ENCODE measurements at regions not wholly inside any gene's neighbourhood (a gene's known extent, or its start where the extent isn't known, plus 50 kb on each side); places are given as distances from the start of the nearest gene placed in this dataset.

GRCh38 chr14:58912799-58913432 lies 275.2 kb downstream of the DACT1 start:
- Histone ChIP-seq H3T11ph (ENCODE audit: low read length) (no peak overlapping the region), H4K91ac (ENCODE audit: insufficient read length, low read depth, low read length) (no peak overlapping the region), H3K27me3 (ENCODE audit: insufficient read depth, low read length) (no peaks in the 10 kb centered on the region), H2AK5ac (ENCODE audit: insufficient read length, low read length) (no peak overlapping the region), H3K4ac (ENCODE audit: low read depth, low read length) (no peak overlapping the region), H3K18ac (ENCODE audit: insufficient read length, low read depth, low read length) (no peak overlapping the region), H3K27ac (ENCODE audit: insufficient read length, low read depth, low read length) (no peak overlapping the region), H3K14ac (ENCODE audit: insufficient read depth, low read length) (no peak overlapping the region), H3K4me1 (ENCODE audit: insufficient read depth, low read length) (no peaks in the 10 kb centered on the region), H3K79me1 (ENCODE audit: insufficient read depth, low read depth, low read length, poor library complexity, severe bottlenecking) (no peaks in the 10 kb centered on the region), H2BK12ac (ENCODE audit: insufficient read length, low read depth, low read length) (no peak overlapping the region), H3K56ac (ENCODE audit: insufficient read length, low read depth, low read length) (no peak overlapping the region), H2AFZ (ENCODE audit: low read length) (no peak overlapping the region), H3K23ac (ENCODE audit: insufficient read length, low read depth, low read length) (no peak overlapping the region), H2BK120ac (ENCODE audit: low read depth, low read length, poor library complexity, severe bottlenecking) (no peak overlapping the region), H2BK15ac (ENCODE audit: low read depth, low read length) (no peak overlapping the region), H3K9ac (ENCODE audit: extremely low read depth, insufficient read length, low read length) (no peak overlapping the region), H3K23me2 (ENCODE audit: insufficient read length, low read depth, low read length, poor library complexity, severe bottlenecking) (no peaks in the 10 kb centered on the region), H3K9me3 (ENCODE audit: control insufficient read depth, low read depth, low read length) (no peaks in the 10 kb centered on the region), H4K5ac (ENCODE audit: insufficient read length, low read depth, low read length) (no peak overlapping the region), H4K8ac (replicated peaks; ENCODE audit: insufficient read length, low read depth, low read length) (no peak overlapping the region), H4K20me1 (ENCODE audit: control insufficient read depth, insufficient read depth, insufficient read length) (no peaks in the 10 kb centered on the region), H2BK5ac (ENCODE audit: insufficient read length, low read length) (no peak overlapping the region), H2BK20ac (ENCODE audit: low read depth, low read length, poor library complexity, severe bottlenecking) (no peak overlapping the region), H3K4me2 (ENCODE audit: insufficient read depth, insufficient read length, low read length) (no peak overlapping the region), H3K79me2 (ENCODE audit: insufficient read depth, low read length) (no peaks in the 10 kb centered on the region)
- no peaks in the 10 kb centered on the region for H3K27me3 Mint-ChIP-seq (ENCODE audit: low read depth)
- no peak overlapping the region for H3K4me3 Mint-ChIP-seq
- no CpG with 5 or more reads among the region's 3 CpGs for WGBS (ENCODE audit: extremely low coverage, insufficient read length, low lambda C conversion rate)
- DNase-seq = no peak
- H3K36me3 Mint-ChIP-seq (ENCODE audit: insufficient read depth in 1 of 3, low read depth in 3 of 3) = no peaks in the 10 kb centered on the region; a peak in 1 of 7 replicates
- H3K27ac Mint-ChIP-seq = no peak overlapping the region
- H3K9me3 Mint-ChIP-seq = no peaks in the 10 kb centered on the region; a peak in 1 of 5 replicates
- H3K4me1 Mint-ChIP-seq = peaks cover 0 to 2% of the 10 kb centered on the region in 2 experiments; a peak in 1 of 4 replicates
- no peak for TF ChIP-seq CTCF (conservative IDR thresholded peaks at IDR 0.05)
